GM21737 (cell line): ENCODE measurements at regions not wholly inside any gene's neighbourhood (a gene's known extent, or its start where the extent isn't known, plus 50 kb on each side); places are given as distances from the start of the nearest gene placed in this dataset.

Experiments used
- ATAC-seq: cut with Tn5 transposase; IDR thresholded peaks from one replicate; pipeline ENCODE4 v1.9.1; 2021; ENCODE audit warnings: mild to moderate bottlenecking, moderate library complexity; ENCODE audit not compliant: unreplicated experiment

- no peak for ATAC-seq
These were observed 194.5 kb downstream of the PSAT1 start for GRCh38 chr9:78491402-78491801.

DNA sequence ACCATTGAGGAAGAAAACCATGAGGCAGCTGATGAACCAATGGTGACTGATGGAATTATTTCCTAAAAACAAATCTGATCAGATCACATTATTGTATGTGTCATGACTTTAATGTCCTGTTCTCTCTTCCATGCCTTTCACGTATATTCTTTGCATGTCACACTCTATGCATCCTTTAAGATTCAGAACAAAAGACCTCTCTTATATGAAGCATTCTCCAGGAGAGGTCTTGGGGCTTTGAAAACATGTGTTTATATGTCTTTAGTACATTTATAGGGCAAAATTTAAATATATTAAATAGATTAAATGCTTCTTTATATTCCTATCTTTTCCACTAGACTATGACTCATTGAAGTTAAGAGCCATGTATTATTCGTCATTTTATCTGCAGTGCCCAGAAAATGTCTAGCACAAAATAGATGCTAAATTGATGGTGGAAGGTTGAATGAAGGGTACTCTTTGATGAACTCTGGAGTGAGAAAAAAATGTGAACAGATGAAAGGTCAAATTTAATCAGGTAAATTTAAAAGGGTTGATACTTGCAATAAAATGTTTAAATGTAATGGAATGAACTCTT lies 196.3 kb downstream of the PSAT1 start:
- no peak for ATAC-seq

GRCh38 chr9:78502566-78502965 lies 205.6 kb downstream of the PSAT1 start:
- ATAC-seq, result no peak

DNA sequence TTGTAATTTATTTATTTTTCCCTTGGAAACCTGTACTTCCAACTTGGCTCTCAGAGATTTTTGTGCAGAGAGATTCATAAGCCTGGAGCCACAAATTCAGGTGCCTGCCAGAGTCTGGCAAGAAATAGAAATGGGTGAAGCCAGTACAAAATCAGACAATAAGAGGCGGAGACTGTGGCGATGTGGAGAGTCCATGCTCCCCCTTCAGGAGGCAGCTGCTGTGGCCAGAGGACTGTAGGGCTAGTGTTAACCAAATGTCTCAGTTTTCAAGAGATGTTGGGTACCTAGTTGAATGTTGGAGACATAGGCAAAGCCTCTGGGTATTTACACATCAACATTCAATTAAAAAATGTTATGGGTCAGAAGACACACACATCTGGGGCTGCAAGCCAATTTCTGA lies 208.6 kb downstream of the PSAT1 start:
- ATAC-seq, result no peak

GRCh38 chr9:78507037-78507436 lies 210.1 kb downstream of the PSAT1 start:
- no peak for ATAC-seq

GRCh38 chr9:78510035-78510434 lies 213.1 kb downstream of the PSAT1 start:
- ATAC-seq, result no peak

DNA sequence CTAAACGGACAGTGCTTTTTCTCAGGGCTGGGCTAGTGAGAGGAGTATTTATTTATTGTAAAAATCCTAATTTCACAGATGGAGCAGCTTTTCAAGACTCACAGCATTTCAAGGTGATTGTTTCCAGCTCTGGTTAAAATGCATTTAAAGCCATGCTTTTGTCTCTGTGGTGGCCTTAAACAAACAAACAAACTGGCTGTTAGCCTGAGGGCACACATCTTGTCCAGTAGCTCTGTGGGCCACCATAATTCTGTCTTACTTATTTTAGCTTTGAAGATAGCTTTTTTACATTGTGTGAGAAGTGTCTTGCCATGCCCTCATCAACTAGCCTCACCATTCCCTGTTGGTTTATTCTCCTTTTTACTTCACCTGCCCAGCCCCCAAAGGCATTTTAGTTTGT lies 218.2 kb downstream of the PSAT1 start:
- no peak for ATAC-seq

- no peak for ATAC-seq
These were observed 222.9 kb downstream of the PSAT1 start for GRCh38 chr9:78519786-78520185.

GRCh38 chr9:78521680-78522079 lies 224.8 kb downstream of the PSAT1 start:
- no peak for ATAC-seq

DNA sequence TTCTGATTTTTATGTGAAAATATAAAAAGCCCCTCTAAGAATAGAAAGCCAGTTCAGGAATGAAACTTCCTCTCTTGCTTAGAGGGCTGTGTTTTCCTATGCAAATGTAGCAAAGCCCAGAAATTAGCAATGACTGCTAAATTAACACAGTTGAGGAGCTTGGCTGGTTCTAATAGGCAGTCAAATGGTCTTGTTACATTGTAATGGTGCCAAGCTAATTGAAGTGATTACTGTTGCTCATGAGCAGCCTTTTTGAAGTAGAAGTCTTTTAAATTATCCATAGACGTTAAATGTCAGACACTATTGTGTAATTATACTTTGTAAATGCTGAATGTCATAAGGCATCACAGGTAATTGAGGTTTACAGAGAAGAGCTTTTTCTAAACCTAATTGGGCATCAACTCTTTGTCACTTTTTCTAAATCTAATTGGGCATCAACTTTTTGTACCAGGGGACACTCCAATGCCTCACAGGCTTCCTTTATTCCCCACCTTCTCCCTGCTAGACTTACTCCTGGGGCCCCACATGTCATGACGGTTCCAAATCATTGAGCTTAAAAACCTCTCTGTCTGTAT lies 229.1 kb downstream of the PSAT1 start:
- no peak for ATAC-seq

GRCh38 chr9:78533500-78533899 lies 236.6 kb downstream of the PSAT1 start:
- no peak for ATAC-seq

GRCh38 chr9:78539188-78539587 lies 242.3 kb downstream of the PSAT1 start:
- ATAC-seq, result no peak

DNA sequence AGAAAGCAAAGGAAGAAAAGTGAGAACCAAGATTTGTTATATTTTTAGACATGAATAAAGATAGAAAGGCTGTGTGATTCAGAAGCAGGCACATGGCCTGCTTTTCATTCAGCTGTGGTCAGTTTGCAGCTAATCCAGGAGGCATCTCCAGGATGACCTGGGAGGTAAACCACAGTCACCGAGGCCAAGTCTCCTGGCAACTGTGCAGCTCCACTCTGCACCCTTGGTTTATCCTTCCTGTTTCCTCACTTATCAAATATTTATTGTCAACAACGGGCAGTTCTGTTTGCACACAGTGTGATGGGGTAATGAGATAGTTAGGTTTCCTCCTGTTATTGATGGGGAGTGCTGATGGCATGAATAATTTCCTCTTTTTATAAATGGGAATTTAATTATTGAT lies 243.0 kb downstream of the PSAT1 start:
- ATAC-seq, result no peak

DNA sequence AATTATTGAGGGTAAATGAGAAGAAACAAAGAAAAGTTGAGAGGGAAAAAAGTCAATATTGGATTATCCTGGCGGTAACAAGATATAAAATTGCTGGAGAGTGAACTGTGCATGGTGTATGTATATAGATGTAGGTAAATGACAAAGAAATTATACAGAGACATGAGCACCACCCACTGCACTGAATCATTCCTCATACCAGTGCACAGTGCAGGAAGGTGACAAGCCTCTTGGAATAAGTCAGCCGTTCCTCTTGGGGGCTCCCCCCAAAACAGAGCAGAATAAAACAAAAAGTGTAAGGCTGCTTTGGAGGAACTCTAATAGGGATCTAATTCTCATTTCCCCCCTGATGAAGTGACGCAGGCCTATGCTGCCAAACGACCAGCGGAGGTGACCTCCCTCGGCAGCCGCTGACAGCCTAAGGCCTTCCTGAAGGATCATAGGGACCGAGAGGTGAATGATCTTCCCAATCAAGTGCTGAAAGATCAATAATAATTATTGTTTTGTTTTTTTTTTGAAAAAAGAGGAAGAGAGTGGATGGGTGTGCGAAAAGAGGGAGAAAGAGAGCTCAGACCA lies 245.0 kb downstream of the PSAT1 start:
- no peak for ATAC-seq

DNA sequence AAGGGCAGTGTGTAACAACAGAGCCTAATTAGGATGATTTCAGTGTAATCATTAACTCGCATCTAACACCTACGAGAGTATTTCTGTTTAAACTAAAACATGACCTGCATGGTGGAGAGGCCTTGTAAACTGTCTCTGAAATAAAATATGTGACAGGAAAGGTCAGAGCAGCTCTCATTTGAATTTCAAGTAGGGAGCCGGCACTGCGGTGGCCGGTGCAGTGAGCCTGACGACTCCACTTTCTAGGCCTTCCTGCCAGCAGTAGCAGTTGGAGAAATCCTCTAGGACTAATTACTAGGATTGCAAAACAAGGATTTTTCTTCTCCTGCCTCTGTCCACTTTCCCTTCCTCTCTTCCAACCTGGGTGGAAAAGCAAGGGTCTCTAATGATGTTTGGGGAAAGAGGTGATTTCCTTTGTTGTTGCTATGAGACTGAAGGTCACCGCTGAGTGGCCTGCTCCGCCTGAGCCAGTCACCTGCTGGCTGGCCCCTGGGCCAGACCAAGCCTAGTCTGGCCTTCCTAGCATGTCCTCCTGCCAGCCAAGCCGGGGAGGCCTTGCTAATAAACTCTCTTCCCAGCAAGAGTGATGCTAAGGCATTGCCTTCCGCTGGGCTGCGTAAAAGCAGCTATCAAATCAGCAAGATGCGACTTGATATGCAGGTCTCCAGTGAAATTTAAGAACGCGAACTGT lies 245.7 kb downstream of the PSAT1 start:
- ATAC-seq, result no peak

GRCh38 chr9:78543353-78543752 lies 246.4 kb downstream of the PSAT1 start:
- ATAC-seq, result no peak

GRCh38 chr9:78544230-78544629 lies 247.3 kb downstream of the PSAT1 start:
- ATAC-seq, result no peak

DNA sequence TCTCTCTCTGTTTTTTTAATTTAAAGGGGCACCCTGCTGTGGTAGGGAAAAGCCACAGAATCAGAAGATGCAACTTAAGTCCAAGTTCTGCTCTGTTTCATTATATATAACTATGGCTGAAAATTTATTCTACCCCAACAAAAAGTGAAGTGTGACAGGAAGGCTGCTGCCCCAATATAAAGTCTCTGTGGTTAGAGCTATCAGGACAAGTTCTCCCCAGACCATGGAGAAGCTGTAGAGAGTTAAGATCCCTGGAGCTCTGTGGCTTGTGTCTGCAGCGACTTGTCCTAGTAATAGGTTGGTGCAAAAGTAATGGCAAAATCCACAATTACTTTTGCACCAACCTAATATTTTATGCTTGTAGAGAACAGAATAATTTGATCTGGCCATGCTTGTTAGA lies 250.9 kb downstream of the PSAT1 start:
- ATAC-seq, result no peak

GRCh38 chr9:78548670-78549069 lies 251.7 kb downstream of the PSAT1 start:
- ATAC-seq, result no peak

GRCh38 chr9:78549711-78550110 lies 252.8 kb downstream of the PSAT1 start:
- ATAC-seq, result no peak

DNA sequence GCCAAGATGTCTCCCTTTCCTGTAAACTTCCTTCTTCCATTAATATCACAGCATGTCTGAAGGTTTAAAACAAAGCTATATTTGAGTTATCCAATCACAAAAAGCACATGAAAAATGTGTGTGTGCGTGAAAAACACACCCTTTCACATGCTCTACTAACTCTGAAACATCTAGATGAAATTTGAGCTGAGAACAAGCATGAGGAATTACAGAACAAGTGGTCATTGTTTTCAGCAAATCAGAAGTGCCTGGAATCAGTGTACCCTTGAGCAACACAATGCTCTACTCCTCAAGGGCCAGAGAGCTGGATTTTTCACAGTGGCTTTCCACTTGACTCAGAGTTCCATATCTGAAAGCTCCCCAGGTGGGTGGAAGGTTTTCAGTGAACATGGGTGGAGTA lies 255.9 kb downstream of the PSAT1 start:
- ATAC-seq, result no peak

GRCh38 chr9:78557540-78557939 lies 260.6 kb downstream of the PSAT1 start:
- ATAC-seq, result no peak
